Aorta (tissue), 5 donors: ENCODE measurements at regions not wholly inside any gene's neighbourhood (a gene's known extent, or its start where the extent isn't known, plus 50 kb on each side); places are given as distances from the start of the nearest gene placed in this dataset.
A peak's percentile ranks its signal among the peaks of the same experiment; 100 is the strongest.

Experiments used
- ATAC-seq: fragments of 200-7000 bp; cut with Tn5 transposase; one replicate; pipeline ENCODE4 v1.9.1; 2022; ENCODE audit warnings: moderate library complexity; ENCODE audit not compliant: low FRiP score
- DNase-seq, 2 donors: peaks; one replicate each; pipeline ENCODE4 v3.0.0-alpha.2; 2020
- H3K27ac ChIP-seq, 2 donors: one replicate each; pipeline ENCODE4 v1.5.1; 2013; ENCODE audit warnings: low read length in 2 of 2, mild to moderate bottlenecking in 2 of 2, moderate library complexity in 2 of 2, control low read depth in 1 of 2, inconsistent platforms in 1 of 2, low read depth in 1 of 2
- H3K27me3 ChIP-seq, 2 donors: one replicate each; pipeline ENCODE4 v1.6.1; 2013; ENCODE audit warnings: control low read depth in 1 of 2, low read length in 1 of 2, mild to moderate bottlenecking in 1 of 2, moderate library complexity in 1 of 2; ENCODE audit not compliant: insufficient read depth in 2 of 2, control insufficient read depth in 1 of 2
- H3K36me3 ChIP-seq, 2 donors: one replicate each; pipeline ENCODE4 v1.6.1; 2013; ENCODE audit warnings: control low read depth in 1 of 2, low read length in 1 of 2, mild to moderate bottlenecking in 1 of 2; ENCODE audit not compliant: insufficient read depth in 2 of 2, control insufficient read depth in 1 of 2
- H3K4me1 ChIP-seq, 2 donors: one replicate each; pipeline ENCODE4 v1.6.1; 2013; ENCODE audit warnings: low read length in 2 of 2, control low read depth in 1 of 2, mild to moderate bottlenecking in 1 of 2, moderate library complexity in 1 of 2; ENCODE audit not compliant: insufficient read depth in 2 of 2, control insufficient read depth in 1 of 2
- H3K4me3 ChIP-seq, 2 donors: one replicate each; pipeline ENCODE4 v1.5.1; 2013; ENCODE audit warnings: low read length in 2 of 2, control low read depth in 1 of 2, mild to moderate bottlenecking in 1 of 2
- H3K9me3 ChIP-seq: one replicate; pipeline ENCODE4 v1.6.1; 2013; ENCODE audit warnings: mild to moderate bottlenecking, low read length; ENCODE audit not compliant: control insufficient read depth
- WGBS, 2 donors: extraction: QIAGEN DNeasy Blood & Tissue Kit; methylation state at CpG; one replicate each; pipeline ENCODE4 v1.1.7; 2013; 5-methylcytosine and 5-hydroxymethylcytosine counted together
- intact Hi-C, 2 donors: fragments of 100-400 bp; cut with DNase I; formaldehyde crosslinking; loops; one replicate each; pipeline versions ENCODE4 v1.14.2 to v1.15.0; 2022
- donor health status: healthy with polysubstance abuse.
- donor health status: Bipolar disorder and iron deficiency.
- donor health status: DM: no; HTN: no; CAD: no.
- donor health status: DM: no; HTN: no; CAD: no.
- donor health status: DM: yes; HTN: yes; CAD: no.

GRCh38 chr3:72113964-72114363, 329.0 kb upstream of the PROK2 start:
- no peak overlapping the region for H3K27ac ChIP-seq
- no peaks in the 10 kb centered on the region for H3K9me3 ChIP-seq
- no peak for ATAC-seq
- WGBS, 2 donors: 98 to 99% methylated on average over 3 of the region's 3 CpGs
- no peaks in the 10 kb centered on the region for H3K27me3 ChIP-seq
- no peaks in the 10 kb centered on the region for H3K36me3 ChIP-seq
- intact Hi-C loops: loop anchor here in 1 of 2 donors (5.0 kb wide), 1 partner anchor 38 kb away; no protein-coding TSS in a partner anchor
- no peaks in the 10 kb centered on the region for H3K4me1 ChIP-seq
- no peak overlapping the region for H3K4me3 ChIP-seq
- DNase-seq: no peak

GRCh38 chr3:72113564-72113963, 328.6 kb upstream of the PROK2 start:
- Histone ChIP-seq H3K36me3 (no peaks in the 10 kb centered on the region), H3K9me3 (no peaks in the 10 kb centered on the region), H3K4me3 (no peak overlapping the region), H3K27me3 (no peaks in the 10 kb centered on the region), H3K27ac (no peak overlapping the region), H3K4me1 (no peaks in the 10 kb centered on the region)
- DNase-seq: no peak
- intact Hi-C loops: loop anchor here in 1 of 2 donors (5.0 kb wide), 1 partner anchor 39 kb away; no protein-coding TSS in a partner anchor
- WGBS, 2 donors: 47 to 65% methylated on average over 1 of the region's 1 CpG
- ATAC-seq: no peak

DNA sequence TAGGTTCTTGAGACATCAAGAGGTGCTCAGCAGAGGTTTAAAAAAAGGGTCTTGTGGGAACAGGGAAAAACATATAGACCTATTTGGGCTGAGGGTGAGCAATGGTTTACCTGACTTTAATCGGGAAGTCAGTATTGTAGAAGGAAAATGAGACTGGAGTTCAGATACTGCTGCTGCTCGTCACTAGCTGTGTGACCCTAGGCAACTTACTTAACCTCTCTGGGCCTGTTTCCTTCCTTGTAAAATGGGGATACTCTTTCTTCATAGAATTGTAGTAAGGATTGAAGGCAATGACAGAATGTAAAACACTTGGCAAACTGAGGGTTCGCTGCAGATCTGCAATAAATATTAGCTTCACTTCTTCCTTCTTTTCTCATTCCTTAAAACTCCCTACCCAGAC, 327.5 kb upstream of the PROK2 start:
- intact Hi-C loops: loop anchor here in 1 of 2 donors (5.0 kb wide), 1 partner anchor 40 kb away; no protein-coding TSS in a partner anchor
- no peak for DNase-seq
- Histone ChIP-seq H3K27ac (no peak overlapping the region), H3K9me3 (no peaks in the 10 kb centered on the region), H3K4me3 (no peak overlapping the region), H3K36me3 (no peaks in the 10 kb centered on the region), H3K4me1 (no peaks in the 10 kb centered on the region), H3K27me3 (no peaks in the 10 kb centered on the region)
- 78 to 80% methylated on average over 3 of the region's 3 CpGs for WGBS, 2 donors
- no peak for ATAC-seq

DNA sequence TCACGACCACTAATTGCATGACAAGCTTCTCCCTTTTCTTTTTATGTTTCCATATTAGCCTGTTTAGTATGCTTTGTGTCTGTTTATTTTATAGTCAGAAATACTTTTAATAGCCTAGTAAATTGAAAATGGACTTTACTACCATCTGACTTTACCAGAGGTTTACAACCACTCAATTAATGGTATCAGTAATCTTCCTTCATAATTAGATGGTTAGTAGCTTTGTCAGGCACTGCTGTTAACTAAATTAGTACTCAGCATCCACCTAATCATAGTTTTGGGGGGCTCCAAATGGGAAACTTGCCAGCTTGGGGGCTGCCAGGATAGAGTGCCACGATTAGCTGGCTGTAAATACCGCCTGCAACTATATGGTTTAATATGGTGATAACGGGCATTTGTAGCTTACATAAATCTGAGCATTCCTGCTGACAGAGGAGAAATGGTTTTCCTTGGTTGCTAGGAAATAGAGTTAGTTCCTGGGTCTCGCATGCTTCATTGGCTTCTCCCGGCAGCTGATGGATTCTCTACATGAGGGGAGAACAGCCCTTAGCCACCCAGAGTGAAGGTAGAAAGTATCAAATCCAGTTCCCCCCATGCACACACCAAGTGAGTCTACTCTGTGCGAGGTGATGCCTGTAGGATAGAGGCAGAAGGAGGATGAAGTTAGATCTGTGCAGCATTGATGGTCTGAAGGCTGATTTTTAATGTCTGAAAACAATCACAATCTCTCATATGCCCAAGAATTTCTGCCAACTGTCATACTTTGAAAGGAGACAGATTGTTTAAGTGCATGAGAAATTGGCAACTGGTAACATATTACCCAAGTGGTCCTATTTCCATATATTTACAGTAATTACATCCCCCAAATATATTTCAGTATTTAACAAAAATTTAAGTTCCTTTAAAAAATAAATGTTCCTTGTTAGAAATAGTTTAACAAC, 326.6 kb upstream of the PROK2 start:
- no peak overlapping the region for H3K4me3 ChIP-seq

GRCh38 chr3:72109327-72110259, 324.6 kb upstream of the PROK2 start:
- ATAC-seq: no peak
- Histone ChIP-seq H3K27me3 (no peaks in the 10 kb centered on the region), H3K27ac (no peak overlapping the region), H3K4me1 (no peaks in the 10 kb centered on the region), H3K4me3 (no peak overlapping the region), H3K9me3 (no peaks in the 10 kb centered on the region), H3K36me3 (no peaks in the 10 kb centered on the region)
- 73% methylated on average over 17 of the region's 17 CpGs for WGBS, 2 donors
- no peak for DNase-seq
- intact Hi-C loops: loop anchor here in 1 of 2 donors (5.0 kb wide), 1 partner anchor 43 kb away; no protein-coding TSS in a partner anchor

More for the DNA sequence above, 326.6 kb upstream of the PROK2 start:
- no peak for DNase-seq
- H3K9me3 ChIP-seq: no peaks in the 10 kb centered on the region
- H3K27me3 ChIP-seq: no peaks in the 10 kb centered on the region
- intact Hi-C loops: loop anchor here in 1 of 2 donors (5.0 kb wide), 1 partner anchor 41 kb away; no protein-coding TSS in a partner anchor
- no peak for ATAC-seq
- no peak overlapping the region for H3K27ac ChIP-seq
- 37 to 49% methylated on average over 7 of the region's 7 CpGs for WGBS, 2 donors
- no peaks in the 10 kb centered on the region for H3K36me3 ChIP-seq
- H3K4me1 ChIP-seq: no peaks in the 10 kb centered on the region

- Histone ChIP-seq H3K36me3 (no peaks in the 10 kb centered on the region), H3K27ac (no peak overlapping the region), H3K9me3 (no peaks in the 10 kb centered on the region), H3K4me3 (no peak overlapping the region), H3K4me1 (no peaks in the 10 kb centered on the region), H3K27me3 (no peaks in the 10 kb centered on the region)
- ATAC-seq (no peak), DNase-seq (no peak)
- WGBS, 2 donors: 83 to 92% methylated on average over 6 of the region's 6 CpGs
- intact Hi-C loops: no loop called here
Measured at GRCh38 chr3:72105306-72105705, 320.4 kb upstream of the PROK2 start.

- 89 to 93% methylated on average over 5 of the region's 5 CpGs for WGBS, 2 donors
Measured at GRCh38 chr3:72102112-72102616, 317.2 kb upstream of the PROK2 start.

GRCh38 chr3:72101494-72101893, 316.5 kb upstream of the PROK2 start:
- intact Hi-C loops: no loop called here
- no peak overlapping the region for H3K4me3 ChIP-seq

More at GRCh38 chr3:72102112-72102616, 317.2 kb upstream of the PROK2 start:
- Histone ChIP-seq H3K4me1 (no peaks in the 10 kb centered on the region), H3K4me3 (no peak overlapping the region), H3K27me3 (no peaks in the 10 kb centered on the region), H3K27ac (no peak overlapping the region), H3K36me3 (no peaks in the 10 kb centered on the region), H3K9me3 (no peaks in the 10 kb centered on the region)
- peak; percentile 23 for ATAC-seq
- DNase-seq: no peak
- intact Hi-C loops: no loop called here

More at GRCh38 chr3:72101494-72101893, 316.5 kb upstream of the PROK2 start:
- Histone ChIP-seq H3K9me3 (no peaks in the 10 kb centered on the region), H3K4me1 (no peaks in the 10 kb centered on the region), H3K27ac (no peak overlapping the region), H3K36me3 (no peaks in the 10 kb centered on the region), H3K27me3 (no peaks in the 10 kb centered on the region)
- no peak for ATAC-seq
- no peak for DNase-seq
- WGBS, 2 donors: 52 to 63% methylated on average over 6 of the region's 6 CpGs
